ENCODE measurements at regions not wholly inside any gene's neighbourhood (a gene's known extent, or its start where the extent isn't known, plus 50 kb on each side); places are given as distances from the start of the nearest gene placed in this dataset.

DNA sequence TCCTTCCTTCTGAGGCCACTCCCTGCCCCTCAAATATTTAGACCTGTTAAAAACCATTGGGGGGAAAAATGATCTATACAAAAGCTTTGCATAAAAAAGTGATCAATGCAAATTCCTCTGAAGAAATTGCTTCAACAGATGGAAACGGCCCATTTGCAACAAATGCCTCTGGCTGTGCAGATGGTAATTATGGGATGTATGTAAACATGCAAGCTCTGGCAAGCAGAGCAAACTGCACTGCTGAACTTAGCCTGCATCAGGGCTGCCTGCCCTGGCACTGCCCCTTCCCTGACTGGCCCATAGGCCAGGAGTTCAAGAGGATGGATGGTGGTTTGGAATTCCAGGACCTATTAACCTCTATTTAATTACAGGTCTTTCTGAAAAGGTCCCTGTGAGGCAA lies 388.7 kb downstream of the MIAT start:
- TF ChIP-seq, protein P1, sequence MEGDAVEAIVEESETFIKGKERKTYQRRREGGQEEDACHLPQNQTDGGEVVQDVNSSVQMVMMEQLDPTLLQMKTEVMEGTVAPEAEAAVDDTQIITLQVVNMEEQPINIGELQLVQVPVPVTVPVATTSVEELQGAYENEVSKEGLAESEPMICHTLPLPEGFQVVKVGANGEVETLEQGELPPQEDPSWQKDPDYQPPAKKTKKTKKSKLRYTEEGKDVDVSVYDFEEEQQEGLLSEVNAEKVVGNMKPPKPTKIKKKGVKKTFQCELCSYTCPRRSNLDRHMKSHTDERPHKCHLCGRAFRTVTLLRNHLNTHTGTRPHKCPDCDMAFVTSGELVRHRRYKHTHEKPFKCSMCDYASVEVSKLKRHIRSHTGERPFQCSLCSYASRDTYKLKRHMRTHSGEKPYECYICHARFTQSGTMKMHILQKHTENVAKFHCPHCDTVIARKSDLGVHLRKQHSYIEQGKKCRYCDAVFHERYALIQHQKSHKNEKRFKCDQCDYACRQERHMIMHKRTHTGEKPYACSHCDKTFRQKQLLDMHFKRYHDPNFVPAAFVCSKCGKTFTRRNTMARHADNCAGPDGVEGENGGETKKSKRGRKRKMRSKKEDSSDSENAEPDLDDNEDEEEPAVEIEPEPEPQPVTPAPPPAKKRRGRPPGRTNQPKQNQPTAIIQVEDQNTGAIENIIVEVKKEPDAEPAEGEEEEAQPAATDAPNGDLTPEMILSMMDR (IDR thresholded peaks at IDR 0.05) = no peak
- DNase-seq = no peak
- intact Hi-C loops (cut with DNase I; ENCODE audit: low total_unique reads) = no loop called here
- no peak overlapping the region for H3K4me3 ChIP-seq
- H3K36me3 ChIP-seq = no peaks in the 10 kb centered on the region
- no peak overlapping the region for H3K27ac ChIP-seq
- H3K4me1 ChIP-seq = peaks cover 0 to 12% (median 2%) of the 10 kb centered on the region in 4 donors
- no peaks in the 10 kb centered on the region for H3K9me3 ChIP-seq
- no peaks in the 10 kb centered on the region for H3K27me3 ChIP-seq

DNA sequence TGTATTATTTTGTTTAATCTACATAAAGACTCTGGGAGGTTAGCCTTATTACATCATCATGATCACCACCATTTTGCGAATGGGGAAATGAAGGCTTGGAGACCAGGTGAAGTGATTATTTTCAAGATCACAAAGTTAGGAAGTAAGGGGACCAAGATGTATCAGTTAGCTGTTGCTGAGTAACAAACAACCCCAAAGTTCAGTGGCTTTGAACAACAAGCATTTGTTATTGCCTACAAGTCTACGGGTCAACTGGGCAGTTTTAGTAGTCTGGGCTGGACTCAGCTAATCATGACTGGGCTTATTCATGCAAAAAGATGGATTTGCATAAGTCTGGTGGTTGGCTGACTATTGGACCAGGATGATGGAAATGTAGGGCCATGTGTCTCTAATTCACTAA lies 389.2 kb downstream of the MIAT start:
- TF ChIP-seq, protein P1 (IDR thresholded peaks at IDR 0.05) = no peak
- intact Hi-C loops (cut with DNase I; ENCODE audit: low total_unique reads) = no loop called here
- no peak overlapping the region for H3K27ac ChIP-seq
- no peaks in the 10 kb centered on the region for H3K27me3 ChIP-seq
- peaks cover 0 to 12% (median 2%) of the 10 kb centered on the region in 4 donors for H3K4me1 ChIP-seq
- H3K36me3 ChIP-seq = no peaks in the 10 kb centered on the region
- no peaks in the 10 kb centered on the region for H3K9me3 ChIP-seq
- no peak overlapping the region for H3K4me3 ChIP-seq
- DNase-seq = no peak

GRCh38 chr22:27050771-27051170 lies 393.4 kb downstream of the MIAT start:
- Histone ChIP-seq H3K36me3 (no peaks in the 10 kb centered on the region), H3K4me3 (no peak overlapping the region), H3K4me1 (peaks cover 0 to under 1% (median 0%) of the 10 kb centered on the region in 4 donors), H3K27ac (no peak overlapping the region), H3K9me3 (no peaks in the 10 kb centered on the region), H3K27me3 (no peaks in the 10 kb centered on the region)
- DNase-seq = no peak
- TF ChIP-seq, protein P1 (IDR thresholded peaks at IDR 0.05) = no peak
- intact Hi-C loops (cut with DNase I; ENCODE audit: low total_unique reads) = no loop called here

- TF ChIP-seq, protein P1 (IDR thresholded peaks at IDR 0.05) = no peak
- H3K9me3 ChIP-seq = no peaks in the 10 kb centered on the region
- H3K27me3 ChIP-seq = no peaks in the 10 kb centered on the region
- intact Hi-C loops (cut with DNase I; ENCODE audit: low total_unique reads) = no loop called here
- no peak for DNase-seq
- H3K4me1 ChIP-seq = no peaks in the 10 kb centered on the region
- no peak overlapping the region for H3K27ac ChIP-seq
- H3K4me3 ChIP-seq = no peak overlapping the region
- no peaks in the 10 kb centered on the region for H3K36me3 ChIP-seq
These were observed 394.0 kb downstream of the MIAT start for GRCh38 chr22:27051407-27051806.

- Histone ChIP-seq H3K27ac (no peak overlapping the region), H3K4me1 (no peaks in the 10 kb centered on the region), H3K9me3 (no peaks in the 10 kb centered on the region), H3K27me3 (no peaks in the 10 kb centered on the region), H3K36me3 (no peaks in the 10 kb centered on the region), H3K4me3 (no peak overlapping the region)
- TF ChIP-seq, protein P1 (IDR thresholded peaks at IDR 0.05) = no peak
- no peak for DNase-seq
- intact Hi-C loops (cut with DNase I; ENCODE audit: low total_unique reads) = loop anchor here (2.0 kb wide), 1 partner anchor 37 kb away; no protein-coding TSS in a partner anchor
These were observed 400.3 kb downstream of the MIAT start for GRCh38 chr22:27057717-27058116.

DNA sequence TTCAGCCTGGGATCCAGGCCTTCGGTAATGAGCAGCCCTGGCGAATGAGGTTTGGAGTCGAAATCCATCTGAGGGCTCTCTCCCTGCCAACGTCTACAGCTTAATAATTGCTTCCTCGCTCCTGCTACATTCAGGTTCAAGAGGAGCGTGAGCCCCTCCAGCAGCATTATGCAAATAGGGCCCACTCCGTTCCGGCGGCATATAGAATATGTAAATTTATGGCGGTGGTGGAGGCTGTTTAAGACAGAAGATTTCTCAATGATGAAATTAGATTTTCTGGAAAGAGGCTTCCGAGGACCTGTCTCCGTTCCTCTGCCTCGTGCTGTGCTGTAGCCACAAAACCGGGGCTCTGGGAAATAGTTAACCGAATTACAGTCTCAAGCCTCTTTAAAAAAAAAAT lies 402.8 kb downstream of the MIAT start:
- no peaks in the 10 kb centered on the region for H3K36me3 ChIP-seq
- TF ChIP-seq, protein P1 (IDR thresholded peaks at IDR 0.05) = no peak
- intact Hi-C loops (cut with DNase I; ENCODE audit: low total_unique reads) = no loop called here
- H3K27me3 ChIP-seq = no peaks in the 10 kb centered on the region
- no peaks in the 10 kb centered on the region for H3K9me3 ChIP-seq
- no peak for DNase-seq
- H3K27ac ChIP-seq = no peak overlapping the region
- no peak overlapping the region for H3K4me3 ChIP-seq
- peaks cover 0 to 14% (median 4%) of the 10 kb centered on the region in 4 donors for H3K4me1 ChIP-seq

Data from tibial artery (tissue), 4 donors.